AML-193 (cell line): ENCODE measurements at regions not wholly inside any gene's neighbourhood (a gene's known extent, or its start where the extent isn't known, plus 50 kb on each side); places are given as distances from the start of the nearest gene placed in this dataset.
"Not testable (repeated sequence)": the region's sequence is repeated elsewhere in the genome, so short reads cannot be mapped to it uniquely, and the experiment has no call there.

ENCODE experiments used
- DNase-seq, 2 experiments: peaks; one replicate each; lab custom pipeline; 2025; lab: John Stamatoyannopoulos, UW

- DNase-seq, result no peak
Measured at GRCh38 chr13:64782466-64782865, 2447.7 kb downstream of the PCDH9 start.

GRCh38 chr13:64778002-64778401 lies 2452.1 kb downstream of the PCDH9 start:
- DNase-seq, result no peak

- no peak for DNase-seq
Measured at GRCh38 chr13:64774915-64775314, 2455.2 kb downstream of the PCDH9 start.

GRCh38 chr13:64770743-64771142 lies 2459.4 kb downstream of the PCDH9 start:
- no peak for DNase-seq

GRCh38 chr13:64767054-64767453 lies 2463.1 kb downstream of the PCDH9 start:
- no peak for DNase-seq

GRCh38 chr13:64765636-64766035 lies 2464.5 kb downstream of the PCDH9 start:
- DNase-seq, result no peak

GRCh38 chr13:64758521-64759244 lies 2471.5 kb downstream of the PCDH9 start:
- DNase-seq, result no peak

- DNase-seq, result no peak
Measured at GRCh38 chr13:64756621-64757020, 2473.5 kb downstream of the PCDH9 start.

GRCh38 chr13:64755961-64756360 lies 2474.2 kb downstream of the PCDH9 start:
- DNase-seq, result no peak

GRCh38 chr13:64753233-64754000 lies 2476.7 kb downstream of the PCDH9 start:
- DNase-seq, result no peak

- no peak for DNase-seq
Measured at GRCh38 chr13:64749301-64749700, 2480.8 kb downstream of the PCDH9 start.

GRCh38 chr13:64746845-64747244 lies 2483.3 kb downstream of the PCDH9 start:
- no peak for DNase-seq

- DNase-seq, result no peak
Measured at GRCh38 chr13:64740493-64740892, 2489.6 kb downstream of the PCDH9 start.

GRCh38 chr13:64725492-64725891 lies 2504.6 kb downstream of the PCDH9 start:
- no peak for DNase-seq

GRCh38 chr13:64723724-64724123 lies 2506.4 kb downstream of the PCDH9 start:
- DNase-seq, result no peak

- no peak for DNase-seq
Measured at GRCh38 chr13:64718116-64718515, 2512.0 kb downstream of the PCDH9 start.

GRCh38 chr13:64716936-64717335 lies 2513.2 kb downstream of the PCDH9 start:
- no peak for DNase-seq

- no peak for DNase-seq
Measured at GRCh38 chr13:64709079-64709478, 2521.1 kb downstream of the PCDH9 start.

- DNase-seq, result no peak
Measured at GRCh38 chr13:64704121-64704649, 2526.0 kb downstream of the PCDH9 start.

- no peak for DNase-seq
Measured at GRCh38 chr13:64697226-64697625, 2532.9 kb downstream of the PCDH9 start.

GRCh38 chr13:64688893-64689677 lies 2541.1 kb downstream of the PCDH9 start:
- DNase-seq, result no peak

- not testable (repeated sequence) for DNase-seq
Measured at GRCh38 chr13:64686536-64686935, 2543.6 kb downstream of the PCDH9 start.
